ENCODE measurements at regions not wholly inside any gene's neighbourhood (a gene's known extent, or its start where the extent isn't known, plus 50 kb on each side); places are given as distances from the start of the nearest gene placed in this dataset.
"Not testable (repeated sequence)": the region's sequence is repeated elsewhere in the genome, so short reads cannot be mapped to it uniquely, and the experiment has no call there.

- not testable (repeated sequence) for DNase-seq (ENCODE audit: low spot score)
Observed at GRCh38 chr7:45807832-45808231, 65.0 kb downstream of the CCDC201 start.

GRCh38 chr7:45802214-45802613 lies 70.7 kb downstream of the CCDC201 start:
- not testable (repeated sequence) for DNase-seq (ENCODE audit: low spot score)

- peak; percentile 58 for DNase-seq (ENCODE audit: low spot score)
Observed at GRCh38 chr7:45797264-45797663, 75.6 kb downstream of the CCDC201 start.

- DNase-seq (ENCODE audit: low spot score): not testable (repeated sequence)
Observed at GRCh38 chr7:45789641-45790040, 83.2 kb downstream of the CCDC201 start.

- DNase-seq (ENCODE audit: low spot score): not testable (repeated sequence)
Observed at GRCh38 chr7:45785724-45786123, 87.2 kb downstream of the CCDC201 start.

GRCh38 chr7:45784775-45785174 lies 88.1 kb downstream of the CCDC201 start:
- not testable (repeated sequence) for DNase-seq (ENCODE audit: low spot score)

Measured in AG08395 (cell line).